WTC11 (cell line): ENCODE measurements at regions not wholly inside any gene's neighbourhood (a gene's known extent, or its start where the extent isn't known, plus 50 kb on each side); places are given as distances from the start of the nearest gene placed in this dataset.

Experiments
- ATAC-seq: fragments of 200-7000 bp; cut with Tn5 transposase; 2 replicates; pipeline ENCODE4 v1.10.0; 2021; ENCODE audit warnings: mild to moderate bottlenecking, moderate library complexity
- CTCF ChIA-PET: fragments of 300-600 bp; sonication (Branson Sonifier 250); formaldehyde crosslinking; loops from one replicate; lab custom pipeline; 2021; ENCODE audit warnings: antibody characterized with exemption; lab: Charles Lee
- POLR2A ChIA-PET: fragments of 350-600 bp; sonication (Branson Sonifier 250); formaldehyde crosslinking; loops from one replicate; lab custom pipeline; 2021; ENCODE audit warnings: antibody characterized with exemption; lab: Charles Lee
- DNase-seq: peaks from one replicate; pipeline ENCODE4 v3.0.0; 2021; ENCODE audit warnings: low spot score
- H3K27ac Mint-ChIP-seq: 2 replicates; pipeline ENCODE4 v1.8.0; 2021; ENCODE audit warnings: mixed read lengths
- H3K27me3 Mint-ChIP-seq: 2 replicates; pipeline ENCODE4 v1.8.0; 2021; ENCODE audit warnings: low read depth, mild to moderate bottlenecking, moderate library complexity, mixed read lengths
- H3K36me3 Mint-ChIP-seq: 2 replicates; pipeline ENCODE4 v1.8.0; 2021; ENCODE audit warnings: mixed read lengths
- H3K4me1 Mint-ChIP-seq: 2 replicates; pipeline ENCODE4 v1.8.0; 2022; ENCODE audit warnings: mixed read lengths
- H3K4me3 Mint-ChIP-seq: 2 replicates; pipeline ENCODE4 v1.8.0; 2021; ENCODE audit warnings: mild to moderate bottlenecking, moderate library complexity, mixed read lengths
- H3K9me3 Mint-ChIP-seq: 2 replicates; pipeline ENCODE4 v1.8.0; 2021; ENCODE audit warnings: mixed read lengths
- AR ChIP-seq: fragments of 250-450 bp; sonication (Bioruptor Pico); IDR thresholded peaks from 2 replicates; pipeline ENCODE4 v1.9.0; 2021; ENCODE audit warnings: mild to moderate bottlenecking
- ATF1 ChIP-seq: sonication (generic); formaldehyde crosslinking; IDR thresholded peaks from 2 replicates; pipeline ENCODE4 v1.8.1; 2023; ENCODE audit warnings: mild to moderate bottlenecking, moderate library complexity, missing genetic modification reagents
- ATF6 ChIP-seq: sonication (generic); formaldehyde crosslinking; IDR thresholded peaks from 2 replicates; pipeline ENCODE4 v1.8.1; 2023; ENCODE audit warnings: mild to moderate bottlenecking, missing genetic modification reagents
- E2F5 ChIP-seq: sonication (generic); formaldehyde crosslinking; IDR thresholded peaks from 2 replicates; pipeline ENCODE4 v1.8.1; 2022; ENCODE audit warnings: mild to moderate bottlenecking, moderate library complexity, missing genetic modification reagents
- GABPB1 ChIP-seq: sonication (generic); formaldehyde crosslinking; IDR thresholded peaks from 2 replicates; pipeline ENCODE4 v1.8.1; 2023; ENCODE audit warnings: mild to moderate bottlenecking, missing genetic modification reagents
- HMGXB4 ChIP-seq: sonication (generic); formaldehyde crosslinking; IDR thresholded peaks from 2 replicates; pipeline ENCODE4 v1.8.1; 2023; ENCODE audit warnings: mild to moderate bottlenecking, moderate library complexity, missing genetic modification reagents
- JUN ChIP-seq: sonication (generic); formaldehyde crosslinking; IDR thresholded peaks from 2 replicates; pipeline ENCODE4 v1.8.0; 2023; ENCODE audit warnings: mild to moderate bottlenecking, missing genetic modification reagents
- MYBL2 ChIP-seq: sonication (generic); formaldehyde crosslinking; IDR thresholded peaks from 2 replicates; pipeline ENCODE4 v1.8.1; 2023; ENCODE audit warnings: mild to moderate bottlenecking, moderate library complexity, missing genetic modification reagents
- NFATC4 ChIP-seq: fragments of 250-450 bp; sonication (Bioruptor Pico); IDR thresholded peaks from 2 replicates; pipeline ENCODE4 v1.9.0; 2021; ENCODE audit warnings: mild to moderate bottlenecking
- SOX15 ChIP-seq: fragments of 250-450 bp; sonication (Bioruptor Pico); IDR thresholded peaks from 2 replicates; pipeline ENCODE4 v1.9.0; 2021; ENCODE audit warnings: mild to moderate bottlenecking
- TEAD1 ChIP-seq: sonication (generic); formaldehyde crosslinking; IDR thresholded peaks from 2 replicates; pipeline ENCODE4 v1.8.0; 2022; ENCODE audit warnings: mild to moderate bottlenecking, missing genetic modification reagents
- ZNF219 ChIP-seq: sonication (generic); formaldehyde crosslinking; IDR thresholded peaks from 2 replicates; pipeline ENCODE4 v1.8.0; 2023; ENCODE audit warnings: missing genetic modification reagents, mild to moderate bottlenecking, borderline replicate concordance
- ZNF232 ChIP-seq: sonication (generic); formaldehyde crosslinking; IDR thresholded peaks from 2 replicates; pipeline ENCODE4 v1.8.0; 2022; ENCODE audit warnings: mild to moderate bottlenecking, missing genetic modification reagents
- ZNF281 ChIP-seq: sonication (generic); formaldehyde crosslinking; IDR thresholded peaks from 2 replicates; pipeline ENCODE4 v1.8.0; 2023; ENCODE audit warnings: mild to moderate bottlenecking, missing genetic modification reagents
- ZNF317 ChIP-seq: sonication (generic); formaldehyde crosslinking; IDR thresholded peaks from 2 replicates; pipeline ENCODE4 v1.8.1; 2023; ENCODE audit warnings: low read depth, mild to moderate bottlenecking, moderate library complexity, missing genetic modification reagents, borderline replicate concordance
- ZNF396 ChIP-seq: fragments of 250-450 bp; sonication (Bioruptor Pico); IDR thresholded peaks from 2 replicates; pipeline ENCODE4 v1.8.0; 2021; ENCODE audit warnings: mild to moderate bottlenecking, moderate library complexity, borderline replicate concordance

GRCh38 chr2:8432706-8433336, 249.0 kb upstream of the ID2 start (continued):
- TF ChIP-seq HMGXB4 (CRISPR knock-in tag) = no peak
- no peak for TF ChIP-seq ZNF396 (CRISPR knock-in tag)

GRCh38 chr2:8433390-8433789, 248.5 kb upstream of the ID2 start:
- no peak for DNase-seq
- H3K27me3 Mint-ChIP-seq = no peaks in the 10 kb centered on the region
- ChIA-PET CTCF (no interaction called here), POLR2A (interaction anchor here (0.8 kb wide), 1 partner anchor 133 kb away, joined by 6 read pairs; no protein-coding TSS in a partner anchor)
- H3K4me1 Mint-ChIP-seq = peaks cover 16% of the 10 kb centered on the region
- peaks cover 21% of the 10 kb centered on the region for H3K9me3 Mint-ChIP-seq
- H3K27ac Mint-ChIP-seq = no peak overlapping the region
- ATAC-seq = no peak; the same call in 1 of the 2 replicates
- H3K36me3 Mint-ChIP-seq = no peaks in the 10 kb centered on the region
- H3K4me3 Mint-ChIP-seq = no peak overlapping the region
- TF ChIP-seq NFATC4 (CRISPR knock-in tag) (no peak), ZNF232 (CRISPR knock-in tag) (no peak), TEAD1 (CRISPR knock-in tag) (no peak), ZNF281 (no peak), ATF1 (CRISPR knock-in tag) (no peak), JUN (no peak), SOX15 (CRISPR knock-in tag) (no peak), ZNF219 (CRISPR knock-in tag) (no peak), ZNF317 (no peak), GABPB1 (CRISPR knock-in tag) (no peak), ATF6 (no peak), AR (no peak), MYBL2 (no peak), E2F5 (no peak)
